GM12878 (cell line): ENCODE measurements at regions not wholly inside any gene's neighbourhood (a gene's known extent, or its start where the extent isn't known, plus 50 kb on each side); places are given as distances from the start of the nearest gene placed in this dataset.
A peak's percentile ranks its signal among the peaks of the same experiment; 100 is the strongest.
"Not testable (repeated sequence)": the region's sequence is repeated elsewhere in the genome, so short reads cannot be mapped to it uniquely, and the experiment has no call there.

Experiments
- ATAC-seq: fragments of 200-7000 bp; cut with Tn5 transposase; 3 replicates; pipeline ENCODE4 v1.9.1; 2020; ENCODE audit warnings: mild to moderate bottlenecking, moderate library complexity
- BruUV-seq: library from RNA; stranded (reverse); fragments of 400-500 nt; replicated peaks from 2 replicates; lab custom pipeline; 2021; lab: Mats Ljungman, UMichigan
- CTCF ChIA-PET: fragments of 300-600 bp; sonication (Branson Sonifier 250); formaldehyde crosslinking; extraction: SDS; loops from one replicate; lab custom pipeline; 2021; ENCODE audit warnings: inconsistent platforms; lab: Yijun Ruan, JAX
- POLR2A ChIA-PET: fragments of 350-600 bp; formaldehyde crosslinking; extraction: SDS; loops from one replicate; lab custom pipeline; 2021; ENCODE audit warnings: inconsistent platforms; lab: Charles Lee
- RAD21 ChIA-PET: fragments of 300-600 bp; sonication (Branson Sonifier 250); formaldehyde crosslinking; loops from one replicate; lab custom pipeline; 2023; ENCODE audit warnings: antibody characterized with exemption; ENCODE audit not compliant: unreplicated experiment; lab: Charles Lee
- SMC1A ChIA-PET: fragments of 300-600 bp; sonication (Branson Sonifier 250); formaldehyde crosslinking; loops from one replicate; lab custom pipeline; 2023; ENCODE audit not compliant: unreplicated experiment, uncharacterized antibody; lab: Charles Lee
- DNase-seq: peaks from one replicate; pipeline ENCODE4 v3.0.0-alpha.2; 2011; ENCODE audit warnings: low read depth, low spot score
- FAIRE-seq: peaks from 3 replicates; lab custom pipeline; 2011; peaks lifted over from hg19 to GRCh38; lab: Jason Lieb, UNC
- H2AFZ ChIP-seq: 2 replicates; pipeline ENCODE4 v1.6.0; 2011; ENCODE audit warnings: low read depth, low read length, control low read depth; ENCODE audit not compliant: control insufficient read depth
- H3K27ac ChIP-seq: 2 replicates; pipeline ENCODE4 v1.5.1; 2011; ENCODE audit warnings: control low read depth; ENCODE audit not compliant: control insufficient read depth, insufficient read depth
- H3K27me3 ChIP-seq, 2 experiments: replicated peaks in 1 of 2; 2 replicates each; pipeline versions ENCODE4 v1.6.0 to v1.6.1; 2011; ENCODE audit warnings: low read length in 1 of 2; ENCODE audit not compliant: control insufficient read depth in 2 of 2, insufficient read depth in 2 of 2
- H3K36me3 ChIP-seq, 2 experiments: 2 replicates each; pipeline ENCODE4 v1.5.1; 2011; ENCODE audit warnings: low read length in 1 of 2; ENCODE audit not compliant: control insufficient read depth in 2 of 2, insufficient read depth in 2 of 2
- H3K4me1 ChIP-seq: 2 replicates; pipeline ENCODE4 v1.6.1; 2011; ENCODE audit warnings: mild to moderate bottlenecking, low read length, moderate library complexity, mixed read lengths; ENCODE audit not compliant: control insufficient read depth, insufficient read depth
- H3K4me2 ChIP-seq: 2 replicates; pipeline ENCODE4 v1.6.0; 2011; ENCODE audit warnings: control low read depth; ENCODE audit not compliant: control insufficient read depth, insufficient read depth
- H3K4me3 ChIP-seq: fragments of 200-600 bp; sonication (generic); 2 replicates; pipeline ENCODE4 v1.5.1; 2016
- H3K79me2 ChIP-seq: 2 replicates; pipeline ENCODE4 v1.6.0; 2011; ENCODE audit warnings: low read length; ENCODE audit not compliant: control insufficient read depth, insufficient read depth
- H3K9ac ChIP-seq: 2 replicates; pipeline ENCODE4 v1.8.0; 2011; ENCODE audit warnings: low read length, control low read depth, mixed read lengths; ENCODE audit not compliant: control insufficient read depth, insufficient read depth
- H3K9me3 ChIP-seq: replicated peaks from 3 replicates; pipeline ENCODE4 v1.5.1; 2011; ENCODE audit warnings: mild to moderate bottlenecking, low read length; ENCODE audit not compliant: control insufficient read depth, insufficient read depth
- H4K20me1 ChIP-seq: 2 replicates; pipeline ENCODE4 v1.6.0; 2011; ENCODE audit not compliant: control insufficient read depth, insufficient read depth
- CTCF ChIP-seq, 3 experiments: IDR thresholded peaks in 2 of 3; conservative IDR thresholded peaks in 1 of 3; 2 replicates each; pipeline ENCODE4 v1.5.1; 2011; ENCODE audit warnings: low read depth in 3 of 3, low read length in 3 of 3, mild to moderate bottlenecking in 3 of 3, control low read depth in 2 of 3, moderate library complexity in 2 of 3, inconsistent platforms in 1 of 3, mixed read lengths in 1 of 3; ENCODE audit not compliant: control insufficient read depth in 2 of 3, insufficient read depth in 1 of 3; ENCODE audit errors: extremely low read depth in 1 of 3
- IKZF1 ChIP-seq: fragments of 450-650 bp; conservative IDR thresholded peaks from 2 replicates; pipeline ENCODE4 v1.6.1; 2017; ENCODE audit warnings: antibody characterized with exemption, mild to moderate bottlenecking
- MEF2B ChIP-seq: fragments of 450-650 bp; IDR thresholded peaks from 2 replicates; pipeline ENCODE4 v1.6.1; 2018; ENCODE audit warnings: mild to moderate bottlenecking, moderate library complexity; ENCODE audit not compliant: partially characterized antibody, poor library complexity, severe bottlenecking
- RB1 ChIP-seq: fragments of 450-650 bp; formaldehyde crosslinking; IDR thresholded peaks from 2 replicates; pipeline ENCODE4 v1.6.1; 2017; ENCODE audit warnings: mild to moderate bottlenecking, borderline replicate concordance
- SIN3A ChIP-seq: IDR thresholded peaks from 2 replicates; pipeline ENCODE4 v1.6.1; 2012; ENCODE audit warnings: low read depth, low read length, improper control_type of control experiment
- TCF12 ChIP-seq: IDR thresholded peaks from 2 replicates; pipeline ENCODE4 v1.6.1; 2011; ENCODE audit warnings: low read depth, mild to moderate bottlenecking, low read length
- WGBS: methylation state at CpG from one replicate; pipeline ENCODE4 v1.1.6; 2016; ENCODE audit warnings: low lambda C conversion rate; ENCODE audit not compliant: insufficient replicate concordance, insufficient coverage; ENCODE audit errors: missing lambda C conversion rate; 5-methylcytosine and 5-hydroxymethylcytosine counted together
- in situ Hi-C: fragments of 300-500 bp; cut with MboI; formaldehyde crosslinking; loops from 9 replicates; pipeline ENCODE4 v1.14.3; 2018; ENCODE audit warnings: mixed read lengths
- intact Hi-C: fragments of 100-400 bp; cut with micrococcal nuclease; formaldehyde crosslinking; loops from one replicate; pipeline ENCODE4 v1.14.2; 2022; ENCODE audit not compliant: unreplicated experiment
- TF ChIP-seq, protein P1 (sequence below): IDR thresholded peaks from 2 replicates; pipeline ENCODE4 v1.6.1; 2011; ENCODE audit warnings: low read depth, mild to moderate bottlenecking, low read length, moderate library complexity, borderline replicate concordance; ENCODE audit errors: extremely low read depth

GRCh38 chr1:38152351-38153065 is 105.9 kb upstream of the POU3F1 start (continued):
- TF ChIP-seq CTCF (IDR thresholded peaks at IDR 0.05 in 2 of 3, conservative IDR thresholded peaks at IDR 0.05 in 1 of 3; ENCODE audit: control insufficient read depth in 2 of 3, extremely low read depth in 1 of 3, insufficient read depth in 1 of 3, low read depth in 3 of 3, low read length in 3 of 3) (peak in 2 of 3 experiments; percentile 14 to 22; a peak in 1 of 6 replicates), SIN3A (no peak)

DNA sequence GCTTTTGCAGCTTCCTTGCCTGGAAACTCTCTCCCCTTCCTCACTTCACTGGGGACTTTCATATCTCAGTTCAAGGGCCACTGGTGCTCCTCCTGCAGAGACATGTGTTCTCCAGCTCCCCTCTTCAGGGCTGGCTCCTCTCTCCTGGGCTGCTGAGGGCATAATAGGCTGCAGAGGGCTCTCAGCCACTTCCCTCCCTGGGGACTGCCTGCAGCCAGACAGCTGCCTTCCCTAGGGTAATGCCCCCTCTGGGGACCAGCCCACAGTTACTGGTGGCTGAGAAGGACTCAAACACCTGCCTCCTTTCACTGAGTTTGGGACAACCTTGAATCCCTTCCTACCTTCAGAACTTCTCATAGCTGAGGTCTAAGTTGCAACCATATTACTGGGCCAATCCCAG is 104.8 kb upstream of the POU3F1 start:
- Histone ChIP-seq H3K4me3 (no peak overlapping the region), H3K4me1 (peaks cover 11% of the 10 kb centered on the region), H3K79me2 (no peaks in the 10 kb centered on the region), H3K36me3 (no peaks in the 10 kb centered on the region), H2AFZ (no peak overlapping the region), H3K27ac (no peak overlapping the region), H3K4me2 (no peak overlapping the region), H3K9me3 (no peaks in the 10 kb centered on the region; the same call in 2 of the 3 replicates), H3K9ac (no peak overlapping the region), H4K20me1 (no peaks in the 10 kb centered on the region), H3K27me3 (no peaks in the 10 kb centered on the region)
- no TSS peak for BruUV-seq
- in situ Hi-C loops (no loop called here), intact Hi-C loops (no loop called here)
- ATAC-seq (peak; percentile 56), FAIRE-seq (no peak), DNase-seq (peak; percentile 35)
- CTCF ChIA-PET: interaction anchor here (1.0 to 3.5 kb wide), 8 partner anchors 9 to 124 kb away, joined by 3 to 41 read pairs (median 7); partner anchors contain the start of gene POU3F1
- TF ChIP-seq IKZF1 (peak; percentile 42), RB1 (peak; percentile 74; the same call in 1 of the 2 replicates), TCF12 (peak; percentile 56; the same call in 1 of the 2 replicates), MEF2B (peak; percentile 96)
- TF ChIP-seq, protein P1, sequence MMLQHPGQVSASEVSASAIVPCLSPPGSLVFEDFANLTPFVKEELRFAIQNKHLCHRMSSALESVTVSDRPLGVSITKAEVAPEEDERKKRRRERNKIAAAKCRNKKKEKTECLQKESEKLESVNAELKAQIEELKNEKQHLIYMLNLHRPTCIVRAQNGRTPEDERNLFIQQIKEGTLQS: no peak
- RAD21 ChIA-PET: interaction anchor here (1.0 to 3.7 kb wide), 8 partner anchors 14 to 124 kb away, joined by 3 to 32 read pairs (median 8); no protein-coding TSS in a partner anchor
- SMC1A ChIA-PET: interaction anchor here (0.6 to 5.0 kb wide), 12 partner anchors 11 to 461 kb away, joined by 3 to 74 read pairs (median 4); no protein-coding TSS in a partner anchor
- POLR2A ChIA-PET: interaction anchor here (1.0 to 3.0 kb wide), 2 partner anchors 21 to 68 kb away, joined by 3 to 29 read pairs; no protein-coding TSS in a partner anchor

GRCh38 chr1:38146079-38146478 is 99.5 kb upstream of the POU3F1 start:
- H3K79me2 ChIP-seq, H3K27ac ChIP-seq, H3K4me3 ChIP-seq, H3K4me1 ChIP-seq, DNase-seq, H3K9ac ChIP-seq, FAIRE-seq, H3K27me3 ChIP-seq, H2AFZ ChIP-seq, H3K36me3 ChIP-seq, BruUV-seq, H3K4me2 ChIP-seq, H3K9me3 ChIP-seq, H4K20me1 ChIP-seq, RAD21 ChIA-PET, ATAC-seq, intact Hi-C loops, in situ Hi-C loops, POLR2A ChIA-PET: not testable (repeated sequence)
- SMC1A ChIA-PET: interaction anchor here (1.7 kb wide), 1 partner anchor 16 kb away, joined by 6 read pairs; no protein-coding TSS in a partner anchor
- 38% methylated on average over 2 of the region's 2 CpGs for whole genome bisulfite sequencing
- CTCF ChIA-PET: interaction anchor here (0.6 kb wide), 1 partner anchor 33 kb away, joined by 3 read pairs; no protein-coding TSS in a partner anchor
